Activated CD4-positive, alpha-beta T cell treated with anti-CD3 and anti-CD28 coated beads for 1 hour (primary cell): ENCODE measurements at regions not wholly inside any gene's neighbourhood (a gene's known extent, or its start where the extent isn't known, plus 50 kb on each side); places are given as distances from the start of the nearest gene placed in this dataset.
A peak's percentile ranks its signal among the peaks of the same experiment; 100 is the strongest.

Experiments used
- DNase-seq: peaks from one replicate; pipeline ENCODE4 v3.0.0-alpha.2; 2020

- DNase-seq: no peak
Observed at GRCh38 chr1:235925016-235925415, 58.3 kb upstream of the LYST start.

GRCh38 chr1:235923466-235924021 lies 56.8 kb upstream of the LYST start:
- DNase-seq: no peak

- no peak for DNase-seq
Observed at GRCh38 chr1:235920596-235921375, 54.1 kb upstream of the LYST start.

- DNase-seq: no peak
Observed at GRCh38 chr1:235919833-235920441, 53.2 kb upstream of the LYST start.

GRCh38 chr1:235919127-235919832 lies 52.6 kb upstream of the LYST start:
- no peak for DNase-seq

GRCh38 chr1:235918465-235918864 lies 51.8 kb upstream of the LYST start:
- DNase-seq: no peak

GRCh38 chr1:235918032-235918431 lies 51.3 kb upstream of the LYST start:
- DNase-seq: no peak

- DNase-seq: peak; percentile 42
Observed at GRCh38 chr1:235917267-235917811, 50.6 kb upstream of the LYST start.
